Retinal pigment epithelial cell (primary cell): ENCODE measurements at regions not wholly inside any gene's neighbourhood (a gene's known extent, or its start where the extent isn't known, plus 50 kb on each side); places are given as distances from the start of the nearest gene placed in this dataset.

Experiments
- DNase-seq: peaks from one replicate; pipeline ENCODE4 v3.0.0-alpha.2; 2010; ENCODE audit warnings: low read depth
- H3K4me3 ChIP-seq: 2 replicates; pipeline ENCODE4 v1.5.1; 2011; ENCODE audit warnings: mild to moderate bottlenecking, low read length, control low read depth, moderate library complexity
- TF ChIP-seq, protein P1 (sequence below): conservative IDR thresholded peaks from 2 replicates; pipeline ENCODE4 v1.5.1; 2011; ENCODE audit warnings: low read depth, low read length, control low read depth, inconsistent platforms

DNA sequence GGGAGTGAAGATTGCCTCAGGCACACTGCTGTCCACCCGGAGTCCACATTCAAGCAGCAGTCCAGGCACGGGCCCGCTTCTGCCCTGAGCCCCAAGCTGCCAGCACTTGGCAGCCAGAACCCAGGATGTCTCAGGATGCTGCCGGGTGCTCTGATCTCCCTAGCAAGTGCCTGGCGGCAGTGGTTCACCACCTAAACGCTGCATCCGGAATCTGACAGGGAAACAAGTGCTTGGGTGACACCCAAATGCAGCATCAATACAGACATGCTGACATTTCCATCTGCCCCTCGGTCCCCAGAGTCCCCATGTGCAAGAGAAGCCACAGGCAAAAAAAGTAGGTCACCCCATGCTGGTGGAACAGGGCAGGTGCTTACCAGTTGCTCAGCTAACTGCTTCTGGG lies 197.1 kb upstream of the RPL38 start:
- TF ChIP-seq, protein P1, sequence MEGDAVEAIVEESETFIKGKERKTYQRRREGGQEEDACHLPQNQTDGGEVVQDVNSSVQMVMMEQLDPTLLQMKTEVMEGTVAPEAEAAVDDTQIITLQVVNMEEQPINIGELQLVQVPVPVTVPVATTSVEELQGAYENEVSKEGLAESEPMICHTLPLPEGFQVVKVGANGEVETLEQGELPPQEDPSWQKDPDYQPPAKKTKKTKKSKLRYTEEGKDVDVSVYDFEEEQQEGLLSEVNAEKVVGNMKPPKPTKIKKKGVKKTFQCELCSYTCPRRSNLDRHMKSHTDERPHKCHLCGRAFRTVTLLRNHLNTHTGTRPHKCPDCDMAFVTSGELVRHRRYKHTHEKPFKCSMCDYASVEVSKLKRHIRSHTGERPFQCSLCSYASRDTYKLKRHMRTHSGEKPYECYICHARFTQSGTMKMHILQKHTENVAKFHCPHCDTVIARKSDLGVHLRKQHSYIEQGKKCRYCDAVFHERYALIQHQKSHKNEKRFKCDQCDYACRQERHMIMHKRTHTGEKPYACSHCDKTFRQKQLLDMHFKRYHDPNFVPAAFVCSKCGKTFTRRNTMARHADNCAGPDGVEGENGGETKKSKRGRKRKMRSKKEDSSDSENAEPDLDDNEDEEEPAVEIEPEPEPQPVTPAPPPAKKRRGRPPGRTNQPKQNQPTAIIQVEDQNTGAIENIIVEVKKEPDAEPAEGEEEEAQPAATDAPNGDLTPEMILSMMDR = no peak
- no peak overlapping the region for H3K4me3 ChIP-seq
- no peak for DNase-seq

DNA sequence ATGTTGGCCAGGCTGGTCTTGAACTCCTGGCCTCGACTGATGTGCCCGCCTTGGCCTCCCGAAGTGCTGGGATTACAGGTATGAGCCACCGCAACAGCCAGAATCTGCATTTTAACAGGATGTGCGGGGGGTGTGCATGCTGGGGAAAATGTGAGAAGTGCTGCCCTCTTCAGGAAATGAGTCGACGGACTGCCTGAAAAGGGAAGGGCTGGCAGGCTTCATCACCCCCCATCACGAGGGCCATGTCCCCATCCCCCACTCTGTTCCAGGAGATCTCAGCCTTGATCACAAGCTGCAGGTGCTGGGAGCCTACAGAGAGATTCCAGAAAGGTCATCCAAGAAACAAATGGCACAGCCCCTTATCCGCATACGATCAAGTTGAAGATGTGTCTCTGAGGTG lies 195.3 kb upstream of the RPL38 start:
- DNase-seq = no peak
- TF ChIP-seq, protein P1 = peak; percentile 1
- no peak overlapping the region for H3K4me3 ChIP-seq

DNA sequence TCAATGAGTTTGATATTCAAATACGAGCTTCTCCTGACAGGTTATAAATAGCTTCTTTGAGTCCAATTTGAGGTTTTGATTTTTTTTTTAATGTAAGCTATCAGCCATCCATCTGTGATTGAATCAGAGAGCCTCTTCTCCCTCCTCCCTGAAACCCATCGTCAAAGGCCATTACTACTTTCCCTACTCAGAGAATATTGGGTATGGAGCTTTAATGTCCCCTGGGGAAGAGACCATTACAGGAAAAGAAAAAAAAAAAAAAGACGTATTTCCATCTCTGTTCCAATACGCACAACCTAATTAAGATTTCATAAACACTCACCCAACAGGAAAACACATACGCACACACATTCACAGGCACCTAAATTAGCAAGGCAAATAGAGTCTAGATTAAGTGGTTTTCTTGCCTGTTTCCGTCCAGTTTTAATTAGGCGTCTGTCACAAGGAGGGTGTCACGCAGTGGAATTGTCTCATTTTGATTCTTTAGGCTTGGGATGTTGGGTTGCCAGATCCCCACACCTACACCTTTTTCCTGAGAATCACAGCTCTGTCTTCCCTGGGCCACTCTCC lies 194.3 kb upstream of the RPL38 start:
- H3K4me3 ChIP-seq = no peak overlapping the region
- TF ChIP-seq, protein P1 = no peak
- DNase-seq = no peak

DNA sequence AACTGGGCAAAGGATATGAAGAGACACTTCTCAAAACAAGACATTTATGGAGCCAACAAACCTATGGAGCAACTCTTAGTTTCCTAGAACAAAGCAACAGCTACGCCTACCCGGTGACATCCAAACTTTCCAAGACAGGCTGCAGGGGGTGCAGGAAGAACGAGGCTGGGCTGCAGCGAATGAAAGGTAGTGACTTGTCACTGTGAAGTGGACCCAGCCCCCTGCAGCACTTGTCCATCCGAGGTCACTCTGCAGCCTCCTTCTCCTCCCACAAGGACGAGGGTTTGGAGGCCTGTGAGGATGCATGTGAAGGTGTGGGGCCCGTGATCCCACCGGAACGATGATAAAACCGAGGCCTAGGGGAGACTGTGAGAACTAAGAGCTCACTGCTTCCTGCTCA lies 192.6 kb upstream of the RPL38 start:
- TF ChIP-seq, protein P1 = no peak
- H3K4me3 ChIP-seq = no peak overlapping the region
- no peak for DNase-seq

DNA sequence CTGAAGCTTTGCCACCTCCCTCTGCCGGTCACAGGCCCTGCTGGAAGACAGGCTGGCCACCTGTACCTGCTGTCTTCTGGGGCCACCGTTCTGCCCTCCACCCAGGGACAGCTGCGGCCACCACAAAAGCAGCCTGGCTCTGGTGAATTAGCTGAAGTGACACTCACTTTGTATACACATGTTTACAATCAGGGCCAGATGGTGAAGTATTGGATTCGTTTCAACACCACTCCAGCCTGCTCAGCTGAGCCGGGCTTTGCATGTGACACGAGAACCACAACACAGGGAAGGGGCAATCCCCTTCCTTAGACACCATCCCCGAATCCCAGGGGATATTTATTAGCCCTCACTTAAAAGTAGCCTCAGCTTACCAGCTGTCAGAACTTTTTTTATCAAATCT lies 191.5 kb upstream of the RPL38 start:
- no peak for DNase-seq
- H3K4me3 ChIP-seq = no peak overlapping the region
- TF ChIP-seq, protein P1 = no peak

DNA sequence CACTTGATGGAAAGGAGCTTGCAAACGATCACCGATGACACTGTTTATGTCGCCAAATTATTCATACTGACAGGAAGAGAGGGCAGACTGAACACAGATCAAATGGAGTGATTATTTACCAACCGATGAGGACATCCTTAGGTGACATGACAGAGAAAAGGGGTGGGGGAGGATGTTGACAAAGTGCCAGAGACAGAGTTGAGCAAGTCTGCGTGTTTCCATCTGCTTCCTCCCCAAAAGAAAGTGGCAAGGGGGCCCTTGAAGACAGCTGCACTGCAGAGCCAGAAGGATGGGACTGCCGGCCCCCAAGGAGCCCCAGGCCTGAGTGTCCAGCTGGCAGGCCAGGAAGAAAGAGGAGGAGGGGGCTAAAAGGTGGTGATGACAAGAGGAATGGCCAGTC lies 191.0 kb upstream of the RPL38 start:
- TF ChIP-seq, protein P1 = no peak
- no peak overlapping the region for H3K4me3 ChIP-seq
- no peak for DNase-seq

DNA sequence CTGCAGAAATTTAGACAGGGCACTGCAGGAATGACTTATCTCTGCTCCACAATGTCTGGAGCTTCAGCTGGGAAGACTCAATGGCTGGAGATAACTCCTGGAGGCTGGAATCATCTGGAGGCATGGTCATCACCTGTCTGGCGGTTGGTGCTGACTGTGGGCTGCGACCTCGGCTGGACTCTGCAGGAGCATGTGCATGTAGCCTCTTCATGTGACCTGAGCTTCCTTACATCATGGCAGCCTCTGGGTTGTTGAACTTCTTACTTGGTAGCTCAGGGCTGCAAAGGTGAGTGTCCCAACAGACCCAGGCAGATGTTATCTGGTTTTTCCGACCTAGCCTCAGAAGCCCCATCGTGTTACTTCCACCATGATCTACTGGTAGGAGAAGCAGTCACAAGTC lies 188.2 kb upstream of the RPL38 start:
- TF ChIP-seq, protein P1 = no peak
- H3K4me3 ChIP-seq = no peak overlapping the region

More for the DNA sequence above, 188.2 kb upstream of the RPL38 start:
- DNase-seq = no peak
